SU-DHL-6 (cell line): ENCODE measurements at regions not wholly inside any gene's neighbourhood (a gene's known extent, or its start where the extent isn't known, plus 50 kb on each side); places are given as distances from the start of the nearest gene placed in this dataset.

Source experiments
- CTCF ChIP-seq: fragments of 200-600 bp; sonication (generic); IDR thresholded peaks from one replicate; pipeline ENCODE4 v1.5.1; 2017; ENCODE audit warnings: antibody characterized with exemption, mild to moderate bottlenecking, low read length, moderate library complexity; ENCODE audit not compliant: insufficient read depth, poor library complexity, severe bottlenecking
- EZH2phosphoT487 ChIP-seq: fragments of 200-600 bp; sonication (generic), shearing (Covaris generic); conservative IDR thresholded peaks from 2 replicates; pipeline ENCODE4 v1.6.1; 2018; ENCODE audit warnings: mild to moderate bottlenecking, antibody characterized with exemption, low read length, moderate library complexity, mixed read lengths

GRCh38 chr2:64718250-64718885, 64.7 kb upstream of the SERTAD2 start:
- TF ChIP-seq CTCF = no peak
- TF ChIP-seq EZH2phosphoT487 = no peak
